Activated T-helper 1 cell treated with anti-CD3 and anti-CD28 coated beads, Interleukin-2, amount 50 U/mL, for 16 hours (primary cell): ENCODE measurements at regions not wholly inside any gene's neighbourhood (a gene's known extent, or its start where the extent isn't known, plus 50 kb on each side); places are given as distances from the start of the nearest gene placed in this dataset.
"Not testable (repeated sequence)": the region's sequence is repeated elsewhere in the genome, so short reads cannot be mapped to it uniquely, and the experiment has no call there.

Experiments used
- DNase-seq, 2 donors: peaks; one replicate each; pipeline ENCODE4 v3.0.0-alpha.2; 2020; ENCODE audit warnings: low read depth in 1 of 2, low spot score in 1 of 2

DNA sequence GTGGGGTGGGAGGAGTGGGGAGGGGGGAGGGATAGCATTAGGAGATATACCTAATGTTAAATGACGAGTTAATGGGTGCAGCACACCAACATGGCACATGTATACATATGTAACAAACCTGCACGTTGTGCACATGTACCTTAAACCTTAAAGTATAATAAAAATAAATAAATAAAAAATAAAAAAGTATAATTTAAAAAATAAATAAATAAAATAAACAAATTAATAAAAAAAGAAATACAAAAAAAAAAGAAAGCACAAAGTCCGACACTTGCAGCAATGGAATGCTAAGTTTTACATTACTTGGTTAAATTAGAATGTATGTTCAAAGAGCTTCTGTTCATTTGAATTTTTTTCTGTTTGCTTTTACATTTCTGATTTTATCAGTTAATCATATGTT lies 236.5 kb upstream of the POGK start:
- not testable (repeated sequence) for DNase-seq

- DNase-seq, result no peak
Observed at GRCh38 chr1:166603296-166603695, 236.0 kb upstream of the POGK start.

- DNase-seq, result no peak
Observed at GRCh38 chr1:166605137-166605536, 234.1 kb upstream of the POGK start.

DNA sequence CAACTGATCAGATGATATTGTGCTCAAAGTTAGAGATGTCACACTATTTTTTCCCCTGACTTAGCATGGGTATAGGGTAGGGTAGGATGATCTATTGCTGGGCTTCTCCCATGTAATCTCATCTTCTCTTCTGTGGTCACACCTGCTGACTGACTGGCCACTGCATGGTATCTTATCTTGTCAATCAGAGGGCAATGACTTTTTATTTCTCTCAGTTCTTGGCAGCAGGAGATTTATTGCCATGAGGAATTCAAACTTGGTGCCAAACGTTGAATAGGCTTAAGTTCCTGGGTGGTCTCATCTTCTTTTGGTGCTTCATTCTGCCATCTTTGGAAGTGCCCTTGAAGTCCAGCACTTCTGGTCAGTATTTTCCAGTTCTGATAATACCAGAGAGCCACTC lies 226.4 kb upstream of the POGK start:
- no peak for DNase-seq

DNA sequence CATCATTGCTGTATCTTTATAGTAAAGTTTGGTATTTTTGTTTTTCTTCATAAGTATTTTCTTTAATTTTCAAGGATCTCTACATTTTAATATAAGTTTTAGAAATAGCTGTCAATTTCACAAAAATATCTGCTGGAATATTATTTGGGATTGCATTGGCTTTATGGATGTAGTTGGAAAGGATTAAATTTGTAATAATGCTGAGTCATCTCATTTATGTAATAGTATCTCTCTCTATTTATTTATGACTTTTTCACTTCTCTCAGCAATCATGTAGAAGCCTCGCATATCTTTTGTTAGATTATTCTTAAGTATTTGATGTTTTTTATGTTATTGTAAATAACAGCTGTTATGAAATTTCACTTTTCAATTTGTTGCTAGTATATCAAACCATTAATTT lies 223.1 kb upstream of the POGK start:
- no peak for DNase-seq

DNA sequence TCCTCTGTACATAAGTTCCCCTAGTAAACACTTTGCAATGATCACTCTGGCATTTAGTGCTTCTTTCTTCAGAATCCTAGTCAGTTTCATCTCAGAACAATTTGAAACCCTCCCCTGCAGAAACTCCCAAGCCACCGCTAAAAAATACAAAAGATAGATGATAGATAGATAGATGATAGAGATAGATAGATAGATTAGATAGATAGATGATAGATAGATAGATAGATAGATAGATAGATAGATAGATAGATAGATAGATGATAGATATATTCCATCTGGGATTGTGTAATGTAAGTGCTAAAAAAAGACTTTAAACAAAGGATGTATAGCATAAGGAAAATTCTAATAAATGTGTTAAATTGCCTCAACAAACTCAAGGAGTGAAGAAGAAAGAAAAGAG lies 212.6 kb upstream of the POGK start:
- DNase-seq, result no peak

GRCh38 chr1:166627558-166627957 lies 211.7 kb upstream of the POGK start:
- no peak for DNase-seq

GRCh38 chr1:166628259-166628658 lies 211.0 kb upstream of the POGK start:
- no peak for DNase-seq

DNA sequence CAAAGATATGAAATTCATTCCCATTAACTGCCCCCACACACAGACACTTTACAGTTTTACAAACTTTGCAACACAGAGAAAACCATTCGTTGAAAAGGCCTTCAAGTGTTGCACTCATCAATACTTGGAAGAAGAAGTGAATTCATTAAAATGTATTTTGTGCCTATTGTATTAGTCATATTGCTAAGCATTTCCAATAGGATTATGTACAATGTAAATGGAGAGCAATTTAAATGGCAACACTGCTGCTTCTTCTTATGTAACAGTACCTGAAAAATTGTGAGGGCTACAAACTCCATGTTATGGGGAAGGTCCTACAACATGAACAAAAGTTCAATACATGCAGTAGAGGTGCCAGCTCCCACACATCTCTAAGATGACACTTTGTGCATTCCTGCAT lies 209.3 kb upstream of the POGK start:
- DNase-seq, result no peak

- no peak for DNase-seq
Observed at GRCh38 chr1:166630369-166630768, 208.9 kb upstream of the POGK start.

GRCh38 chr1:166638137-166638536 lies 201.1 kb upstream of the POGK start:
- DNase-seq, result no peak

GRCh38 chr1:166657228-166657627 lies 182.0 kb upstream of the POGK start:
- not testable (repeated sequence) for DNase-seq

- DNase-seq, result not testable (repeated sequence)
Observed at GRCh38 chr1:166666790-166667189, 172.5 kb upstream of the POGK start.

DNA sequence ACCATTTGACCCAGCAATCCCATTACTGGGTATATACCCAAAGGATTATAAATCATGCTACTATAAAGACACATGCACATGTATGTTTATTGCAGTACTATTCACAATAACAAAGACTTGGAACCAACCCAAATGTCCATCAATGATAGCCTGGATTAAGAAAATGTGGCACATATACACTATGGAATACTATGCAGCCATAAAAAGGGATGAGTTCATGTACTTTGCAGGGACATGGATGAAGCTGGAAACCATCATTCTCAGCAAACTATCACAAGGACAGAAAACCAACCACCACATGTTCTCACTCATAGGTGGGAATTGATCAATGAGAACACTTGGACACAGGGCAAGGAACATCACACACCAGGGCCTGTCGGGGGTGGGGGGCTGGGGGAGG lies 171.7 kb upstream of the POGK start:
- not testable (repeated sequence) for DNase-seq

DNA sequence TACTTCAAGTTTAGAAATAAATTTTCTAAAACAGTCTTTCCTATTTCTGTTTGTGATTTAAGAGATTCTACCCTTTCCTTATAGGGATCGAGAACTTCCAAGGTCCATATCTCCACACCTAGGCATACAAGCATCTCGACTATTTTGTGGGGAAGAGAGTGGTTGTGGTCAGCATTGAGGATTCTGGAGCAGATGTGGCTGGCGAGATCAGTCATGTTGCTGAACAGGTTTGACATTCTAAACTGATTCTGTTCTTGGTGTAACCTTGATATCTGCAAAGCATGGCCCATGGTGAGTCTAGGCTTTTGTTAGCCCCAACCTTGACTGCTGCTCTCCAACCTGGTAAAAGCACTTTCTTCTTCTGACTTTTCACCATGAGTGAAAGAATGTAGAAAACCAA lies 167.6 kb upstream of the POGK start:
- no peak for DNase-seq

- DNase-seq, result no peak
Observed at GRCh38 chr1:166673722-166674121, 165.6 kb upstream of the POGK start.

DNA sequence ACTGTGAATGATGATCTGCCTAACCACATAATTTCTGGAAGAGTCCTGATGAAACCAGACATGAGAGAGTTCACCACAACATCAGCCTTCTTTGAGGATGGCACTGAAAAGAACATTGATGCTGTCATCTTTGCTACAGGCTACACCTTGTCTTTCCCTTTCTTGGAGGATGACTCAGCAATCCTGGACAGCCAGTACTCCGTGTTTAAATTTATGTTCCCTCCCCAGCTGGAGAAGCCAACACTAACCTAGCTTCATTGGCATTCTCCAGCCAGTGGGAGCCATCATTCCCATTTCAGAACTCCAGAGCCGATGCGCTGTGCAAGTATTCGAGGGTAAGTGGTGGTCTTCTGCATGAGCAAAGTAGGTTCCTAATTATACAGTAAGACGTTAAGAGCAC lies 164.1 kb upstream of the POGK start:
- DNase-seq, result no peak

- DNase-seq, result no peak
Observed at GRCh38 chr1:166676981-166677380, 162.3 kb upstream of the POGK start.

- DNase-seq, result no peak
Observed at GRCh38 chr1:166679369-166679768, 159.9 kb upstream of the POGK start.

DNA sequence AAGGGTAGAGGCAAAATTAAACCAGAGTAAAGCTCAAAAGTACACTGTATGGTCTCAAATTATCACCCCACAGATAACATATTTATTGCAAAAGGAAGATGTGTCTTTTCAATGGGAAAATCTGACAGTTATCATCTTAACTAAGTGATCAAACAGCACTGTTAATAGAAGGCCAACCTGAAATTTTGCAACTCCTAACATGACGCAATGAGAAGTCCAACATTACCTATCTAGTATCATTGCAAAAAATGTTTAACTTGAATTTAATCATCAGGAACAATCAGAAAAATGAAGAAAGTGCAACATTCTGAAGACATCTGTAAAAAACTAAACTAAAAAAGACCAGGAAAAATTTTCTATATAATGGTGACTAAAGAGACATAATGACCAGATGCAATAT lies 156.7 kb upstream of the POGK start:
- no peak for DNase-seq

GRCh38 chr1:166684669-166685068 lies 154.6 kb upstream of the POGK start:
- DNase-seq, result not testable (repeated sequence)

DNA sequence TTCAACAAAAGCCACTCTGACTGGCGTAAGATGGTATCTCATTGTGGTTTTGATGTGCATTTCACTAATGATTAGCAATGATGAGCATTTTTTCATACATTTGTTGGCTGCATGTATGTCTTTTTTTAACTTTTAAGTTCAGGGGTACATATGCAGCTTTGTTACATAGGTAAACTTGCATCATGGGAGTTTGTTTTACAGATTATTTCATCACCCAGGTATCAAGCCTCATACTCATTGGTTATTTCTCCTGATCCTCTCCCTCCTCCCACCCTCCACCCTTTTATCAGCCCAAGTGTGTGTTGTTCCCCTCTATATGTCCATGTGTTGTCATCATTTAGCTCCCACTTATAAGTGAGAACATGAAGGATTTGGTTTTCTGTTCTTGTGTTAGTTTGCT lies 154.1 kb upstream of the POGK start:
- DNase-seq, result no peak

DNA sequence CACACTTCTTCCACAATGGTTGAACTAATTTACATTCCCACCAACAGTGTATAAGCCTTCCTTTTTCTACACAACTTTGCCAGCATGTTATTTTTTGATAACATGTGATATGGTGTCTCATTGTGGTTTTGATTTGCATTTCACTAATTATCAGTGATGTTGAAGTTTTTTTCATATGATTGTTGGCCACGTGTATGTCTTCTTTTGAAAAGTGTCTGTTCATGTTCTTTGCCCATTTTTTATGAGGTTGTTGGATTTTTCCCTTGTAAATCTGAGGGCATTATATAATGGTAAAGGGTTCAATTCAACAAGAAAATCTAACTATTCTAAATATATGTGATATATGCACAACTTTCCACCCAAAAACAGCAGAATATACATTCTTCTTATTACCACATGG lies 153.4 kb upstream of the POGK start:
- DNase-seq, result not testable (repeated sequence)

DNA sequence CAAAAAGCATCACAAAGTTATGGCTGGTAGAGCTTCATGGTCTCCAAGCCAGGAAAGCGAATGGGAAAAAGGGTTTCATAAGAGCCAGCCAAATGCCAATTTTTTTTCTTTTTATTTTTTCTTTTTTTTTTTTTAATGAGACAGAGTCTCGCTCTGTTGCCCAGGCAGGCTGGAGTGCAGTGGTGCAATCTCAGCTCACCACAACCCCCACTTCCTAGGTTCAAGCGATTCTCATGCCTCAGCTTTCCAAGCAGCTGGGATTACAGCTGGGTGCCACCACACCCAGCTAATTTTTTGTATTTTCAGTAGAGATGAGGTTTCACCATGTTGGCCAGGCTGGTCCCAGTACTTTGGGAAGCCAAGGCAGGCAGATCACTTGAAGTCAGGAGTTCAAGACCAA lies 148.7 kb upstream of the POGK start:
- not testable (repeated sequence) for DNase-seq
